ENCODE measurements at regions not wholly inside any gene's neighbourhood (a gene's known extent, or its start where the extent isn't known, plus 50 kb on each side); places are given as distances from the start of the nearest gene placed in this dataset.

GRCh38 chr10:7054915-7055314, 355.9 kb downstream of the SFMBT2 start (continued):
- TF ChIP-seq REST (IDR thresholded peaks at IDR 0.05; ENCODE audit: borderline replicate concordance) (peak; percentile 34; the same call in 1 of the 2 replicates), REST (CRISPR knock-in tag; IDR thresholded peaks at IDR 0.05; ENCODE audit: low read depth) (no peak), ZNF77 (CRISPR knock-in tag; IDR thresholded peaks at IDR 0.05) (no peak)

- Histone ChIP-seq H3K36me3 (ENCODE audit: control insufficient read depth, insufficient read depth, low read length) (no peaks in the 10 kb centered on the region), H4K20me1 (replicated peaks; ENCODE audit: control insufficient read depth, insufficient read depth, low read length) (no peaks in the 10 kb centered on the region), H3K27ac (ENCODE audit: extremely low read depth, low read depth, low read length) (no peak overlapping the region), H3K9ac (ENCODE audit: insufficient read depth in 1 of 2, low read depth in 2 of 2, low read length in 2 of 2) (no peak overlapping the region), H3K79me2 (ENCODE audit: control insufficient read depth, insufficient read depth, low read length) (no peaks in the 10 kb centered on the region), H3K27me3 (ENCODE audit: control insufficient read depth in 2 of 2, insufficient read depth in 2 of 2, low read length in 2 of 2) (no peaks in the 10 kb centered on the region), H3K9me1 (ENCODE audit: control insufficient read depth, insufficient read depth, low read length) (no peaks in the 10 kb centered on the region), H3K4me1 (replicated peaks in 1 of 2; ENCODE audit: control insufficient read depth in 2 of 2, insufficient read depth in 2 of 2, low read length in 2 of 2) (no peaks in the 10 kb centered on the region; a peak in 1 of 5 replicates), H3K4me2 (ENCODE audit: insufficient read depth, low read length) (no peak overlapping the region), H3K9me3 (replicated peaks; ENCODE audit: control insufficient read depth, insufficient read depth, low read depth, low read length) (peaks cover 2% of the 10 kb centered on the region), H3K4me3 (no peak overlapping the region), H2AFZ (ENCODE audit: low read depth, low read length) (no peak overlapping the region)
- in situ Hi-C loops (cut with MboI) (no loop called here), intact Hi-C loops (cut with micrococcal nuclease) (no loop called here)
- no TSS peak for BruUV-seq (replicated peaks)
- FAIRE-seq = no peak
- no peak for DNase-seq (ENCODE audit: extremely low read depth in 1 of 4, low spot score in 3 of 4)
- ChIA-PET POLR2A (no interaction called here), CTCF (ENCODE audit: low intra/inter-chr PET ratio) (no interaction called here)
- WGBS (ENCODE audit: insufficient coverage, low coverage, missing lambda C conversion rate) = 56% methylated on average over 1 of the region's 3 CpGs
- no peak for ATAC-seq
- TF ChIP-seq MXI1 (IDR thresholded peaks at IDR 0.05; ENCODE audit: low read depth, low read length) = no peak
- TF ChIP-seq ZBTB26 (CRISPR knock-in tag; IDR thresholded peaks at IDR 0.05) = no peak
- no peak for TF ChIP-seq NR0B1 (IDR thresholded peaks at IDR 0.05; ENCODE audit: partially characterized antibody)
- no peak for TF ChIP-seq YBX1 (IDR thresholded peaks at IDR 0.05)
- TF ChIP-seq TEAD2 (tag; IDR thresholded peaks at IDR 0.05) = no peak
- no peak for TF ChIP-seq ZNF75A (CRISPR knock-in tag; IDR thresholded peaks at IDR 0.05)
- TF ChIP-seq SIN3A (IDR thresholded peaks at IDR 0.05; ENCODE audit: borderline replicate concordance in 2 of 2, control insufficient read depth in 1 of 2, low read depth in 2 of 2, low read length in 2 of 2) = no peak
These were observed 357.6 kb downstream of the SFMBT2 start for GRCh38 chr10:7053195-7053594.
